Stimulated activated CD4-positive, alpha-beta T cell treated with anti-CD3 and anti-CD28 coated beads, Interleukin-12 subunit alpha, Interleukin-12 subunit beta, amount 100 ng/mL, for 48 hours (primary cell): ENCODE measurements at regions not wholly inside any gene's neighbourhood (a gene's known extent, or its start where the extent isn't known, plus 50 kb on each side); places are given as distances from the start of the nearest gene placed in this dataset.
"Not testable (repeated sequence)": the region's sequence is repeated elsewhere in the genome, so short reads cannot be mapped to it uniquely, and the experiment has no call there.

Experiments
- DNase-seq, 3 donors: peaks; one replicate each; pipeline ENCODE4 v3.0.0-alpha.2; 2020; ENCODE audit warnings: low read depth in 2 of 3, low spot score in 1 of 3

GRCh38 chr2:239834143-239834542 lies 191.0 kb downstream of the NDUFA10 start:
- DNase-seq, result no peak

DNA sequence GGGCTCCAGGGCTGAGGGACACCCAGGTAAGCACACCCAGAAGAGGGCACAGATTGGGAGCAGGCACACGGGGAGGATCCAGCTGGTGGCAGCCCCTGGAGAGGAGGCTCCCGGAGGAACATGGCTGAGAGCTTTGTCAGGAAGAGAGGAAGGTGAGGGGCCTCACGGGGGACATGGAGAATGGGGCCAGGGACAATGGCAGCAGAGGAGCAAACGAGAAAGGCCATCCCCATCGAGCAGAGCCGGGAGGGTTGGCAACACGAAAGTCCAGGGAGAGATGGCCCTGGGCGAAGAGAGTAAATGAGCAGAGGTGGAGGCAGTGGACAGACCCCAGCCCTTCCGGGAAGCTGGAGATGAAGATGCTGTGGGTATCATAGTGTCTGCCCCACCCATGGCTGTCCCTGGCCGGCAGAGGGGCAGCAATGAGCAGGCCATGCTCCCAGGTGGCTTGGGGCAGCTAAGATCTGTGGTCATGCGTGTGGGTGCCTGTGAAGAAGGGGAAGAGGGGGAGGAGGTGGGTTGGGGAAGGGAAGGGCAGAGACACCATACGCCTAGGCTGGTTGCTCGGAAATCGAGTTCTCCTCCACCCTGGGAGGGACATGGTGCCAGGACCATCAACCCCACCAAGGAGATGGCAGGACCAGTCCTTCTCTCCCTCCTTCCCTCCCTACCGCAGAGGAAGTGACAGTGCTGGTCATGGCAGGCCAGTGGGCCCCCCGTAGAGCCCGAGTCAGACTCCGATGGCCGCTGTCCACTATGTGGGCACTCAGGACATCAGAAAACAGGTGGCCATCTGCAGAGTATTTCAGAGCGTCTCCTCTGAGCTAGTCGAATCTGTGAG lies 191.7 kb downstream of the NDUFA10 start:
- DNase-seq, result no peak

DNA sequence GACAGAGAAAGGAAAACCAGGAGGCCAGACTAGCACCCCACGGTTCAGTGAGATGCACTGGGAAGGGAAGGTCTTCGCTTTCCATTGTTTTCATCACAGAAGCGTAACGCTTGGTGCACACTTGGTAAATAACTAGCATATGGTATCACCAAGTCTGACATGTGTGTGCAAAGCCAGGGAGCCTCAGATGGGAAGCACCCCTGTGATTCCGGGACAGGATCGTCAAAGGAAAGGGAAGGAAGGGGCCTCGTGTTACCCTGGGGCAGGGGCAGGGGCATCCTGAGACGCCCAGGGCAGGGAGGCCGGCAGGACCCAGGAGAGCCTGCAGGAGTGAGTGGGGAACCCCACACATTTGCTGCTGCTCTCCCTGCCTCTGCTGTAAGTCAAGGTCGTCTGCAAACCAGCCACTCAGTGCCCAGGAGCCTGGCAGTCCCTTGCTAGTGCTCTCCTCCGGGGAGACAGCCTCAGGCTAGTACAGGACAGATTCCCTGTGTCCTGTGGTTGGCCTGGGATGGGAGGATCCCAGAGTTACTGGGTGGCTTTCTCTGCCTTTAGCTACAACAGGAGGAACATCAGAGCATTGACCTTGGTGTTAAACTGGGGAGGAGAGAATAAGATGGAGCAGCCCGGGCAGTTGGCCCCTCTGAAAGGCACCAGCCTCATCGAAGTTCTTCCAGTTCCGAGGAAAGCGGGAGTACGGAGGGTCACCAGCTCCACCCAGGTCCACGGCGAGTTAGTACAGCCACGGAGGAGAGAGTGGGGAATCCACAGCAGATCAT lies 192.5 kb downstream of the NDUFA10 start:
- DNase-seq, result no peak

GRCh38 chr2:239831861-239832489 lies 193.2 kb downstream of the NDUFA10 start:
- no peak for DNase-seq

- no peak for DNase-seq
These were observed 194.0 kb downstream of the NDUFA10 start for GRCh38 chr2:239831001-239831731.

- DNase-seq, result no peak
These were observed 194.8 kb downstream of the NDUFA10 start for GRCh38 chr2:239830121-239831000.

GRCh38 chr2:239829326-239829725 lies 195.8 kb downstream of the NDUFA10 start:
- no peak for DNase-seq

GRCh38 chr2:239828973-239829275 lies 196.2 kb downstream of the NDUFA10 start:
- DNase-seq, result not testable (repeated sequence)

DNA sequence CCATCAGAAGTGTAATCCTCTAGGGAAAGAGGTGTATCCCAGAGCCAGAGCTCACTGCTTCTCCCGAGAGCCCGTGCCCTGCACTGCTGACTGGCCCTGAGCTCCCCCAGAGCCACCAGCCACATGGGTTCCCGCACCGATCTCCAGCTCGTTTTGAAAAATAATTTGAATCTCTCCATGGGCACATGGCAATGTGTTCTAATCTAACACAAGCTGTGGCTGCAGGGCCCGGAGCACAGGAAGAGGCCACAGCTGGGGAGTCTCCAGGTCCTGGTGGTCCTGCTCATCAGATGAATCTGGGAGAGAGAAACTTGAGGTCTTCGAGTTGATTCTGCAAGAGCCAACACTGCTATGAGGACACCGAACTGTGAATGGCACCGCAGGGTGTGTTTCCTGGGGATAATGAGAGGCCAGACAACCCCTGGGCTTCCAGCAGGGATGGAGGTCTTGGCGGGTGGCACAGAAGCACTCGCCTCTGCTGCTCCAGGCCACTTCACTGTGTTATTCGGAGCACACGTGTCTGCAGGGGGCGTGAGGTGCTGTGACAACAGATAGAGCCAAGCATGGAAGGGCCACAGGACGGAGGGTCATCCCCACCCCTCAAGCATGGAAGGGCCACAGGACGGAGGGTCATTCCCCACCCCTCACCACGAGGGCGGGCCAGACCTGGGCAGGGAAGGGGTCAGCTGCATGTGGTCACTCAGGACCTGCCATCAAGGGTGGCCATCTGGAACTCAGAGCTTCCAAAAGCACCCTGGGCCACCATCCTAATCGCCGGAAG lies 196.8 kb downstream of the NDUFA10 start:
- DNase-seq, result no peak

DNA sequence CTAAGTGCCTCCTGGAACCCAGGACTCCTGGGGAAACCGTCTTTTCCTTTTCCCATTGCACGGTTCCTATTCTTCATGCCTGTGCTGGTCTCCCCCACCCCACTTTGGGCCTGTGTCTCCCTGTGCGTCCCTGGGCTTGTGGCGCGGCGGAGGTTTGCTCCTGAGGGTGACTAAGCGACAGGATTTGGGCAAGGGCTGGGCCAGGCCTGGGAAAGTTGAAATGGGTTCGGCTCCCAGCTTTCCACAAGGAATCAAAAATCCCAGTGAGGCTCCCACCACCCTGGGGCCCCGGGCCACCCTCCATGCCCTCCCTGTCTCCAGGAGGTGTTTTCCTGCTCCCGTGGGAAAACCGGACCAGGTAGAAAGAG lies 197.6 kb downstream of the NDUFA10 start:
- no peak for DNase-seq

DNA sequence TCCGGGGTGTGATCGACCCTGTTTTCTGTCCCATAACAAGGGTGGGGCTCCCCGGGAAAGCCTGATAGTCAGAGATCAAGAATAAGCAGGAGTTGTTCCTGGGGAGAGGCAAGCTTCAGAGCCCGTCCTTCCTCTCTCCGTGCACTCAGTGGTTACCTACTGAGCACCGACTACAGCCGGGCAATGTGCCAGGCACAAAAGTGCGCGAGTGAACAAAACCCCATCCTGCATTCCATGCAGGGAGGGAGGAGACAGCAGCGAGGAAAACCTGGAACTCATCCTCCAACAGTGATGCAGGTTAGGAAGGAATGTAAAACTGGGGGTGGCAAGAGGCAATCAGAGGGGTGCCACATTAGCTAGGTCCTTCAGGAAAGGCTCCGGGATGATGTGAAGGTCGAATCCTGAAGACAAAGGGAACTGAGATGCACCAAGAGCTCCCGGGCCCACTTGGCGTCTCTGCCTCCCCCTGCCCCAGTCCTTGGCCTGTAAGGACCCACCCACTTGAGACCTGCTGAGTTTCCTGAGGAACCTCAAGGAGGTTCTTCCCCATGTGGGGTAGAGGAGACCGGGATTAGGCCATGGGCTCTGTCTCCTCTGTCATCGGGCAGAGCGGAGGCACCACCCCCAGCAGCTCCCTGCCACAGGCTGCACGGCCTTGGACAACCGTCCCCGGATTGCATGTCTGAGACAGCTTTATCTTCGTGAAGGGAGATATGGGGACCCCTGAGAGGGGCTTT lies 198.2 kb downstream of the NDUFA10 start:
- DNase-seq, result no peak

- DNase-seq, result no peak
These were observed 198.8 kb downstream of the NDUFA10 start for GRCh38 chr2:239826376-239826775.

- DNase-seq, result no peak
These were observed 199.5 kb downstream of the NDUFA10 start for GRCh38 chr2:239825705-239825979.

- DNase-seq, result no peak
These were observed 200.1 kb downstream of the NDUFA10 start for GRCh38 chr2:239824866-239825704.

DNA sequence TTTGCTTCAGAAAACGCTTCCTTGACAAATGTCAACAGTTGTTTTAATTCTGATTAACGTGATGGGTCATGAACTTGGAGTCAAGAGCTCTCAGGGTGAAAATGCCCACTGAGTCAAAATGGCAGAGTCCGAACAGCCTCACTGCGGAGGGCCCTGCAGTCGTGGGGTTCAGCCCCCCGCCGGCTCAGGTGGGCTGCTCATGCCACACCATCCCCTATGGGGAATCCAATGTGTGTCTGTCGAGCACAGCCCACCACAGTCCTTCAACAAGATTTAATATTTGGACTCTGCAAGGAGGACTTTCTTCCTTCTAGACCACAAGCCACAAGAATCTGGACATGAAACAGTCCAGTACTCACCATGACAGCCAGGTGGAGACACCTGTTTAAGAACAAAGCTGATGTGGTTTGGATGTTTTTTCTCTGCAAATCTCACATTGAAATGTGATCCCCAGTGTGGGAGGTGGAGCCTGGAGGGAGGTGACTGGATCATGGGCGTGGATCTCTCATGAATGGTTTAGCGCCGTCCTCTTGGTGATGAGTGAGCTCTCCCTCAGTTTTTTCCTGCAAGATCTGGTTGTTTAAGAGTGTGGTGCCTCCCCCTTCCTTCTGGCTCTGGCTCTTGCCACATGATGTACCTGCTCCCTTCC lies 201.0 kb downstream of the NDUFA10 start:
- DNase-seq, result no peak

- peak in 1 of 3 donors; percentile 19 for DNase-seq
These were observed 202.9 kb downstream of the NDUFA10 start for GRCh38 chr2:239822146-239822831.

DNA sequence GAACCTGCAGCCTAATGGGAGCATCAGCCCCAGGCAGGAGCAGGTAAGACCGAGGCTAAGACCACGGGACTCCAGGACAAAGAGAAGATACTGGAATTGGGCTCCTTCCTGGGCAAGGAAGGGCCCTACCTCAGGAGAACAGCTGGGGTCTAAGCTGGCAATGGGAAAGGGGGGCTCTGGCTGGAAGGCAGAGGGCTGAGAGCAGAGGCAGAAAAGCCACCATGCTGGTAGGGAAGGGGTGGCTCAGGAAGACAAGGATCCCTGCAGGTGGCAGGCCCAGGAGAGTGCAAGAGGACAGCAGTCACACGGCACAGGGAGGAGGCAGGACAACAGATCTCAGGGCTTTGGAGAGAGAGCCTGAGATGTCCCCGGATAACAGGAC lies 203.5 kb downstream of the NDUFA10 start:
- no peak for DNase-seq
